ENCODE measurements at regions not wholly inside any gene's neighbourhood (a gene's known extent, or its start where the extent isn't known, plus 50 kb on each side); places are given as distances from the start of the nearest gene placed in this dataset.

DNA sequence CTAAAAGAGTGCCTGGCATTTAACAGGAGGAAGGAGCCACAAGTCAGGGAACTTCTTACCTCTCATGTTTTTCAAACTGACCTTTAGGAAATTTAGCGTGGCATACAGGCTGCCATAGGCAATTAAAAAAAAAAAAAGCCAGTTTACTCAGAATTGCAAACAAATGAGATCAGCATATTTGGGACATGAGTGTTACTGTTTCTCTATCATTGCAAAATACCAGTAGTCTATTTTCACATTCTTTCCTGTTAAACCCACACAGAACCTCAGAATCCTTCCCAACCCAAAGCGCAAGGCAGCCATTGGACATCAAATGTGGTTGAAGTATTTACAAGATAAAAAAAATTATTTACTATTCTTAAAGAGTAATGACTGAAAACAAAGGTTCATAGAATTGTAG is 366.4 kb upstream of the DYNLRB2 start:
- Histone ChIP-seq H3K36me3 (replicated peaks in 1 of 2) (no peaks in the 10 kb centered on the region), H3K4me1 (replicated peaks in 1 of 2) (no peaks in the 10 kb centered on the region), H3K27ac (no peak overlapping the region), H3K9me3 (replicated peaks in 1 of 3) (no peaks in the 10 kb centered on the region), H3K4me3 (no peak overlapping the region), H3K27me3 (no peaks in the 10 kb centered on the region)
- DNase-seq: no peak
- intact Hi-C loops (cut with DNase I): no loop called here
- WGBS, 4 donors: 76 to 81% (median 77%) methylated on average over 2 of the region's 2 CpGs
- TF ChIP-seq, protein P1, sequence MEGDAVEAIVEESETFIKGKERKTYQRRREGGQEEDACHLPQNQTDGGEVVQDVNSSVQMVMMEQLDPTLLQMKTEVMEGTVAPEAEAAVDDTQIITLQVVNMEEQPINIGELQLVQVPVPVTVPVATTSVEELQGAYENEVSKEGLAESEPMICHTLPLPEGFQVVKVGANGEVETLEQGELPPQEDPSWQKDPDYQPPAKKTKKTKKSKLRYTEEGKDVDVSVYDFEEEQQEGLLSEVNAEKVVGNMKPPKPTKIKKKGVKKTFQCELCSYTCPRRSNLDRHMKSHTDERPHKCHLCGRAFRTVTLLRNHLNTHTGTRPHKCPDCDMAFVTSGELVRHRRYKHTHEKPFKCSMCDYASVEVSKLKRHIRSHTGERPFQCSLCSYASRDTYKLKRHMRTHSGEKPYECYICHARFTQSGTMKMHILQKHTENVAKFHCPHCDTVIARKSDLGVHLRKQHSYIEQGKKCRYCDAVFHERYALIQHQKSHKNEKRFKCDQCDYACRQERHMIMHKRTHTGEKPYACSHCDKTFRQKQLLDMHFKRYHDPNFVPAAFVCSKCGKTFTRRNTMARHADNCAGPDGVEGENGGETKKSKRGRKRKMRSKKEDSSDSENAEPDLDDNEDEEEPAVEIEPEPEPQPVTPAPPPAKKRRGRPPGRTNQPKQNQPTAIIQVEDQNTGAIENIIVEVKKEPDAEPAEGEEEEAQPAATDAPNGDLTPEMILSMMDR (IDR thresholded peaks at IDR 0.05): no peak
- no peak for TF ChIP-seq POLR2A (IDR thresholded peaks at IDR 0.05)

GRCh38 chr16:80171746-80172145 is 369.0 kb upstream of the DYNLRB2 start:
- no peak for DNase-seq
- H3K9me3 ChIP-seq (replicated peaks in 1 of 3): no peaks in the 10 kb centered on the region
- WGBS, 4 donors: 51 to 65% (median 58%) methylated on average over 4 of the region's 4 CpGs
- intact Hi-C loops (cut with DNase I): no loop called here
- no peaks in the 10 kb centered on the region for H3K27me3 ChIP-seq
- no peaks in the 10 kb centered on the region for H3K4me1 ChIP-seq (replicated peaks in 1 of 2)
- no peak overlapping the region for H3K4me3 ChIP-seq
- H3K36me3 ChIP-seq (replicated peaks in 1 of 2): no peaks in the 10 kb centered on the region
- no peak for TF ChIP-seq POLR2A (IDR thresholded peaks at IDR 0.05)
- TF ChIP-seq, protein P1 (IDR thresholded peaks at IDR 0.05): no peak
- H3K27ac ChIP-seq: no peak overlapping the region

- no peaks in the 10 kb centered on the region for H3K27me3 ChIP-seq
- no peaks in the 10 kb centered on the region for H3K9me3 ChIP-seq (replicated peaks in 1 of 3)
- no peak for DNase-seq
- no peaks in the 10 kb centered on the region for H3K4me1 ChIP-seq (replicated peaks in 1 of 2)
- no peak overlapping the region for H3K27ac ChIP-seq
- intact Hi-C loops (cut with DNase I): no loop called here
- H3K36me3 ChIP-seq (replicated peaks in 1 of 2): no peaks in the 10 kb centered on the region
- H3K4me3 ChIP-seq: no peak overlapping the region
- no peak for TF ChIP-seq POLR2A (IDR thresholded peaks at IDR 0.05)
- TF ChIP-seq, protein P1 (IDR thresholded peaks at IDR 0.05): no peak
- WGBS, 4 donors: 79 to 94% (median 86%) methylated on average over 4 of the region's 4 CpGs
Observed at GRCh38 chr16:80171199-80171598, 369.6 kb upstream of the DYNLRB2 start.

- Histone ChIP-seq H3K4me3 (no peak overlapping the region), H3K9me3 (replicated peaks in 1 of 3) (no peaks in the 10 kb centered on the region), H3K4me1 (replicated peaks in 1 of 2) (no peaks in the 10 kb centered on the region), H3K36me3 (replicated peaks in 1 of 2) (no peaks in the 10 kb centered on the region), H3K27me3 (no peaks in the 10 kb centered on the region), H3K27ac (no peak overlapping the region)
- DNase-seq: no peak
- intact Hi-C loops (cut with DNase I): no loop called here
- TF ChIP-seq, protein P1 (IDR thresholded peaks at IDR 0.05): no peak
- TF ChIP-seq POLR2A (IDR thresholded peaks at IDR 0.05): no peak
- 61 to 78% (median 68%) methylated on average over 10 of the region's 10 CpGs for WGBS, 4 donors
Observed at GRCh38 chr16:80167657-80168390, 373.0 kb upstream of the DYNLRB2 start.
